ENCODE measurements at regions not wholly inside any gene's neighbourhood (a gene's known extent, or its start where the extent isn't known, plus 50 kb on each side); places are given as distances from the start of the nearest gene placed in this dataset.

DNA sequence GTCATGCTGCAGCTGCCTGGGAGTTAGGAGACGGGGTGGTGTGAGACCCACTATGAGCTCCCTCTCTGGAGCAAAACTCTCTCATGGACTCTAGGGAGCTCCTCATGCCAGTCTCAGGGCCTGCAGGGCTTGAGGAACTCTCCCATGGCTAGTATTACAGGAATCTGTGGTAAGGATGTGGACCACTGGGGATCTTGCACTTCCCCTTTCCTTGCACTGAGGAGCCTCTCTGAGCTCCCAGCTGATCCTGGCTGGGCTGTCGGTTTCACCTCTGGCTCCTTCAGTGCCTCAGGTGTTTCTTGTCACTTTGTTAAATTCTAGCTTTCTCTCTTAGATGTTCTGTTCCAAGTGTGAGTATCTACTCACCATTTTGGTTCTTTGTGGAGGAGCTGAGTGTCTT is 71.6 kb upstream of the IMMP2L start:
- no peak overlapping the region for H3K4me3 Mint-ChIP-seq
- H3K4me1 Mint-ChIP-seq, result no peaks in the 10 kb centered on the region
- no peak overlapping the region for H3K27ac ChIP-seq (ENCODE audit: low read length)
- H3K4me1 ChIP-seq (ENCODE audit: control insufficient read depth, insufficient read depth, low read length), result no peaks in the 10 kb centered on the region
- peaks cover 8% of the 10 kb centered on the region for H3K9me3 ChIP-seq (ENCODE audit: control insufficient read depth, insufficient read depth, low read length)
- ATAC-seq, result no peak
- H3K36me3 ChIP-seq (ENCODE audit: control insufficient read depth, insufficient read depth, low read length), result no peaks in the 10 kb centered on the region
- no peaks in the 10 kb centered on the region for H3K27me3 Mint-ChIP-seq (ENCODE audit: low read depth in 2 of 2)
- H3K9me3 Mint-ChIP-seq, result peaks cover 2 to 18% of the 10 kb centered on the region in 2 donors
- DNase-seq, result no peak
- H3K27me3 ChIP-seq (ENCODE audit: control insufficient read depth, insufficient read depth, low read length), result no peaks in the 10 kb centered on the region
- 64% methylated on average over 2 of the region's 2 CpGs for WGBS (ENCODE audit: insufficient coverage)
- H3K4me3 ChIP-seq (ENCODE audit: low read length), result no peak overlapping the region
- intact Hi-C loops (cut with micrococcal nuclease), result no loop called here
- no peak overlapping the region for H3K27ac Mint-ChIP-seq
- H3K36me3 Mint-ChIP-seq, result no peaks in the 10 kb centered on the region
- TF ChIP-seq, protein P1, sequence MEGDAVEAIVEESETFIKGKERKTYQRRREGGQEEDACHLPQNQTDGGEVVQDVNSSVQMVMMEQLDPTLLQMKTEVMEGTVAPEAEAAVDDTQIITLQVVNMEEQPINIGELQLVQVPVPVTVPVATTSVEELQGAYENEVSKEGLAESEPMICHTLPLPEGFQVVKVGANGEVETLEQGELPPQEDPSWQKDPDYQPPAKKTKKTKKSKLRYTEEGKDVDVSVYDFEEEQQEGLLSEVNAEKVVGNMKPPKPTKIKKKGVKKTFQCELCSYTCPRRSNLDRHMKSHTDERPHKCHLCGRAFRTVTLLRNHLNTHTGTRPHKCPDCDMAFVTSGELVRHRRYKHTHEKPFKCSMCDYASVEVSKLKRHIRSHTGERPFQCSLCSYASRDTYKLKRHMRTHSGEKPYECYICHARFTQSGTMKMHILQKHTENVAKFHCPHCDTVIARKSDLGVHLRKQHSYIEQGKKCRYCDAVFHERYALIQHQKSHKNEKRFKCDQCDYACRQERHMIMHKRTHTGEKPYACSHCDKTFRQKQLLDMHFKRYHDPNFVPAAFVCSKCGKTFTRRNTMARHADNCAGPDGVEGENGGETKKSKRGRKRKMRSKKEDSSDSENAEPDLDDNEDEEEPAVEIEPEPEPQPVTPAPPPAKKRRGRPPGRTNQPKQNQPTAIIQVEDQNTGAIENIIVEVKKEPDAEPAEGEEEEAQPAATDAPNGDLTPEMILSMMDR (IDR thresholded peaks at IDR 0.05), result no peak

DNA sequence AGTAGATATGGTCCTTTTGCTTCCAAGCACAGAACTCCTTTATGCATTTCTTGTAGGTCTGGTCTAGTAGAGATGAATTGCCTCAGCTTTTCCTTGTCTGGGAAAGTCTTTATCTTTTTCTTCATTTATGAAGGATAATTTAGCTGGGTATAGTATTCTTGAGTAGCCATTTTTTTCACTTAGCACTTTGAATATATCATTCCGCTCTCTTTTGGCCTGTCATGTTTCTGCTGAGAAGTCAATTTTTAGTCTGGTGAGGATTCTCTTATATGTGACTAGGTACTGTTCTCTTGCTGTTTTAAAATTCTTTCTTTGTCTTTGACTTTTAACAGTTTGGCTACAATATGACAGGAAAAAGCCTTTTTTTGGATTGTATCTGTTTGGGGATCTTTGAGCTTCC is 68.6 kb upstream of the IMMP2L start:
- no peak overlapping the region for H3K27ac ChIP-seq (ENCODE audit: low read length)
- Mint-ChIP-seq H3K4me3 (no peak overlapping the region), H3K36me3 (peaks cover 7% of the 10 kb centered on the region), H3K27ac (no peak overlapping the region), H3K9me3 (peaks cover 4 to 18% of the 10 kb centered on the region in 2 donors), H3K4me1 (no peaks in the 10 kb centered on the region), H3K27me3 (ENCODE audit: low read depth in 2 of 2) (no peaks in the 10 kb centered on the region)
- no peaks in the 10 kb centered on the region for H3K4me1 ChIP-seq (ENCODE audit: control insufficient read depth, insufficient read depth, low read length)
- no peak for DNase-seq
- no peak for ATAC-seq
- H3K9me3 ChIP-seq (ENCODE audit: control insufficient read depth, insufficient read depth, low read length), result peaks cover 8% of the 10 kb centered on the region
- intact Hi-C loops (cut with micrococcal nuclease), result no loop called here
- 100% methylated on average over 1 of the region's 1 CpG for WGBS (ENCODE audit: insufficient coverage)
- H3K36me3 ChIP-seq (ENCODE audit: control insufficient read depth, insufficient read depth, low read length), result no peaks in the 10 kb centered on the region
- H3K4me3 ChIP-seq (ENCODE audit: low read length), result no peak overlapping the region
- TF ChIP-seq, protein P1 (IDR thresholded peaks at IDR 0.05), result no peak
- no peaks in the 10 kb centered on the region for H3K27me3 ChIP-seq (ENCODE audit: control insufficient read depth, insufficient read depth, low read length)

DNA sequence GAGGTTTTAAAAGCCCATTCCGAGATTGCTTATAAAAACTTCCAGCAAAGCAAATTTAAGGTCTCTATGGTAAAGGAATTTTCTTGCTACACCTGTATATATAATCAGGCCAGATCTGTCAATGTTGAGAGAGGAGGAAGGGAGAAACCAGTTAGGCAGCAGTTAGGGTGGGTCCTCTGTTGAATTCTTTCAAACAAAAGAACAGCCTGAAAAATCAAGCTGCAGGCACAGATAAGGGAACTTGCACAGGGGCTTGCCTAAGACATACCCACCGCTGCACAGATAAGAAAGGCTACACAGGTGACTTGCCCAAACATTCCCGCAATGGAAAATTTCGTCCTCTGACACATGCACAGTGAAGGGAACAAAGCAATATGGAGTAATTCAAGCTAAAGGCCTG is 59.8 kb upstream of the IMMP2L start:
- no peaks in the 10 kb centered on the region for H3K36me3 Mint-ChIP-seq
- H3K27ac ChIP-seq (ENCODE audit: low read length), result no peak overlapping the region
- no peaks in the 10 kb centered on the region for H3K4me1 ChIP-seq (ENCODE audit: control insufficient read depth, insufficient read depth, low read length)
- no peaks in the 10 kb centered on the region for H3K9me3 ChIP-seq (ENCODE audit: control insufficient read depth, insufficient read depth, low read length)
- no peak for DNase-seq
- no peaks in the 10 kb centered on the region for H3K27me3 ChIP-seq (ENCODE audit: control insufficient read depth, insufficient read depth, low read length)
- no peak overlapping the region for H3K4me3 Mint-ChIP-seq
- no peak overlapping the region for H3K4me3 ChIP-seq (ENCODE audit: low read length)
- no peaks in the 10 kb centered on the region for H3K4me1 Mint-ChIP-seq
- ATAC-seq, result no peak
- H3K27me3 Mint-ChIP-seq (ENCODE audit: low read depth in 2 of 2), result no peaks in the 10 kb centered on the region
- H3K27ac Mint-ChIP-seq, result no peak overlapping the region
- intact Hi-C loops (cut with micrococcal nuclease), result no loop called here
- 87% methylated on average over 4 of the region's 4 CpGs for WGBS (ENCODE audit: insufficient coverage)
- H3K9me3 Mint-ChIP-seq, result peaks cover 0 to 1% of the 10 kb centered on the region in 2 donors
- H3K36me3 ChIP-seq (ENCODE audit: control insufficient read depth, insufficient read depth, low read length), result no peaks in the 10 kb centered on the region
- TF ChIP-seq, protein P1 (IDR thresholded peaks at IDR 0.05), result no peak

Data from natural killer cell (primary cell).